ENCODE measurements at regions not wholly inside any gene's neighbourhood (a gene's known extent, or its start where the extent isn't known, plus 50 kb on each side); places are given as distances from the start of the nearest gene placed in this dataset.
A peak's percentile ranks its signal among the peaks of the same experiment; 100 is the strongest.
"Not testable (repeated sequence)": the region's sequence is repeated elsewhere in the genome, so short reads cannot be mapped to it uniquely, and the experiment has no call there.

DNA sequence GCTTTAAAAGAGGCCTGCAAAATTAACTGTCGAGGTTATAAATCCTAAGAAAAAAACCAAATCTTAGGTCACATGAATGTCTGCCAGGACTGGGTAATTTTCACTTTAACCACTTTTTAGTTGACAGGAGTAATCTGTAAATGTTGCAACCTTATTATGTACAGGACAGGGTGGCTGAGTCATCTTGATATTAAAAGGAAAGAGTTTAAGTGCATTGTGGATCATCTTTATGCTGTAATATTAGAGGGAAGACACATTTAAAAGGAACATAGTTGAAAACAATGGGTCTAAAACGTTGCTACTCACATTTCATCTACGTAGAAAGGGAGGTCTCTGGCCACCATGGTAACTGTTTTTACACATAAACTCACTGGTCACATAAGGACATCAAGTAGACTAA, 115.5 kb downstream of the LSMEM1 start:
- no peak for DNase-seq

DNA sequence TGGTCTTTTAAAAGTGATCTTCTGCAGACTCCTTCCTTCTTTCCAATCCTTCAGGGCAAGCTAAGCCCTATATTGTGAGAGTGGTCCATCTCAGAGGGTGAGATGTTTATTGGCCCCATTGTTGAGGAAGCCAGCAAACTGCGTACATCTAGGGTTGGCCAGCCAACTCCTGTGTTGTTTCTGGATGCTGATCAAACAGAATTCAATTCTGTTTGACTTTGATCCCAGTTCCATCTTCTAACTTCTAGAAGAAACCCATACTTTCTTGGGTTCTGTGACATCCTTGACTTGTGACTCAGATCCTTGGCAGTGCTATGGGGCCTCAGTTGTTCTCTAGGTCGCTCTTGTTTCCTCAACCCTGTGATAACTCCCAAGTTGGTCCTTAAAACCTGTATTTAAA, 116.2 kb downstream of the LSMEM1 start:
- no peak for DNase-seq

DNA sequence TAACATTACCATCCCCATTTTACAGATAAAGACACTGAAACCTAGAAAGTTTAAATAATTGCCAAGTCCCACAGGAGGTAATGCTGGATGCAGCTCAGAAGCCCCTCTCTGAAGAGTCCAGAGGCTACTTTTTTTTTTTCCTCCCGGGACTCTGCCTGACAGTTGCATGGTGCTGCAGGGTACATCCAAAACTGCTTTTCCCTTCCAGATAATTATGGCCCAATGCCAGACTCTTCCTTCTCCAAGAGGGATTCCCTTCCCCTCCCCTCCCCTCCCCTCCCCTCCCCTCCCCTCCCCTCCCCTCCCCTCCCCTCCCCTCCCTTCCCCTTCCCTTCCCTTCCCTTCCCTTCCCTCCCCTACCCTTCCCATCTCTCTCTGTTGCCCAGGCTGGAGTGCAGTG, 122.9 kb downstream of the LSMEM1 start:
- no peak for DNase-seq

DNA sequence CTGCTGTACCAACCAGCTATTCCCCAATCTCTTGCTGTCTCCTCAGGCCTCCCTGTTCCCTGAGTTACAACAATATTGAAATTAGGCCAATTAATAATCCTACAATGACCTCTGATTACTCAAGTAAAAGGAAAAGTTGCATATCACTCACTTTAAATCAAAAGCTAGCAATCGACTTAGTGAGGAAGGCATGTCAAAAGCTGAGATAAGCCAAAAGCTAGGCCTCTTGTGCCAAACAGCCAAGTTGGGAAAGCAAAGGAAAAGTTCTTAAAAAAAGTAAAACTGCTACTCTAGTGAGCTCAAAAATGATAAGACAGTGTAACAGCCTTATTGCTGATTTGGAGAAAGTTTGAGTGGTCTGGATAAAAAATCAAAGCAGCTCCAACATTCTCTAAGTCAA, 129.8 kb downstream of the LSMEM1 start:
- DNase-seq, result no peak

DNA sequence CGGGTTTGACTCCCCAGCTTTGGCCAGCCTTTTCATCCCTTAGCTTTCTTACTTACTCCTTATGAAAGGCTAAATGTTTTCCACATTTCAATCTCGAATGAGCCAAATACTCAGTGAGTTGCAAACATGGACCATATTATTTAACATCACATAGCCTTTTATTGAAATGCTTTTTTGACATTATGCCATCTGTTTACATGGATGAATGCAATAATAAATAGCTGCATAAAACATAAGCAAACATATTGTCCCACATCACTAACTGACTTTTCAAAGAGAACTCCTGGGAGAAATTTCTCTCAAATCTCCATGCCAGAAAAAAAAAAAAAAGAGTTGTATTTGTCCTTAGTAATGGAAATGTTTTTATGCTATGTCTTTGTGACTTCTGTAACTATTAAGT, 134.9 kb downstream of the LSMEM1 start:
- no peak for DNase-seq

DNA sequence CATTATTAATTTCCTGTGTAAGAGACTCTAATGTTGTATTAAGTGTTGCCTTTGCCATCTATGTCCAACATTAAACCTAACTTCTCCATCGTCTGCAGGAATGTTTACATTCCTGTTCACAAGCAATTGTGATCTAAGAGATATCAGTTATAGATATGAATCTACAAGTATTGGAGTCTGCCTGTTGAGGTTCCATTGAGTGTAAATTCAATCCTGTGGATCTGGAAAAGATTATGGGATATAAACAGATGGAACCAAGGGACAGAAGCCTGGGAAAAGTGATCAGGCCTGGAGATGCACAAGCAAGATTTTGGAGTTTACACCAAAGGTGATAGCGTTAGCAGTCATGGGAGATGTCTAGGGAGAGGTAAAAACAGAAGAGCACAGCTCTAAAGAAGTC, 135.5 kb downstream of the LSMEM1 start:
- DNase-seq, result no peak

DNA sequence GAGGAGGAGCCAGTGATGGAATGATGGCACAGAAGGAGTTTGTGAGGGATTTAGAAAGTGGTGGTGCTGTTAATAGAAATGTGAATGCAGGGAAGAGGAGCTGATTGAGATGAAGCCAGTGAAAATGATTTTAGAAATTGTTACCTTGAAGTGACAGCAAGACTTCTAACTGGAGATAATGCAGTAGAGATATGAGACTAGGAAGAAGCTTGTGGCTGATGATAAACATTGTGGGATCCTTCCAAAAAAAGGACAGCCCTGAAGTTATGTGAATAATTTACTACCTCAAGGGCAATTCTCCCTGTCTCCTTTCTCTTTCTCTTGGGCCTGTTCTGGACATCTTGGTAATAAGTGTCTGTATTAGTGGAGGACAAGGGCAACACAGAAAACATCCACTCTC, 138.6 kb downstream of the LSMEM1 start:
- no peak for DNase-seq

DNA sequence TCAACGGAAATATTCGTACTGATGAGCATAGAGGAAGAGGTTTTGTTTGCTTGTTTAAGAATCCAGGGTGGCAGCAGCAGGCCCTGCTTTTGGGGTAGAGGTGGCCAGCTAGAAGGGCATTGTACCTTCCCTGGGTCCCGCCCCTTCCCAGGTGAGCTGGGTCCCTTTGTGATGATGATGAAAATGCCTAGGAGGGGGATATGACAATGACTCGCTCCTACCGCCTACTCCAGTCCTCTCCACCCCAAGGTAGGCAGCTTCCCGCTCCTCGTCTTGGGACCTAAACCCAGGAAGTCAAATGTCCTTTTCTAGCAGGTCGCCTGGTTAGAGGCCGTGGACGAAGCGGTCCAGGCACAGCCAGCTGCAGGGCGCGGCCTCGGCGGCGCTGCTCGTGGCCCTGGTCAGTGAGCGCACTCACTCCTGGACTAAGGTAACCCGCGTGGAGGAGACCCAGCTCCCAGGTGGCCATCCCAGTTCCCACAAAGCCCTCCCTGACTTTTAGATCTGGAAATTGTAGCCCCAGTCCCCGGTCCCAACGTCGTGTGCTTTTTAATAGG, 141.4 kb downstream of the LSMEM1 start:
- no peak for DNase-seq

DNA sequence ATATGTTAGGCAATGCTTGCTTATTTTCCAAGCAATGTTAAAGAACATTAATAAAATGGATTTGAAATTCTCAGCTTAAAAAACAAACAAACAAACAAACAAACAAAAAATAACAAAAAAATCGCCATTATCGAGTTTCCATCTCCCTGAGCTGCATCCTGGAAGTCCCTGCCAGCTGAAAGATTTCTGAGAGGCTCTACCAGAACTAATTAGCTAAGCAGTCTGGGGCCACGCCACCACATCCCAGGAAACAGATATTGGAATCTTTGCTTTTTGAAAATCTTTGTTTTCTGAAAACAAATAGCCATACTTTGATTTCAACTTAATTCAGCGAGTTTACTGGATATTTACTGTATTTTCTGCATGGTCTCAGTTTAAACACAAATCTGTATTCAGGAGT, 143.6 kb downstream of the LSMEM1 start:
- DNase-seq, result no peak

DNA sequence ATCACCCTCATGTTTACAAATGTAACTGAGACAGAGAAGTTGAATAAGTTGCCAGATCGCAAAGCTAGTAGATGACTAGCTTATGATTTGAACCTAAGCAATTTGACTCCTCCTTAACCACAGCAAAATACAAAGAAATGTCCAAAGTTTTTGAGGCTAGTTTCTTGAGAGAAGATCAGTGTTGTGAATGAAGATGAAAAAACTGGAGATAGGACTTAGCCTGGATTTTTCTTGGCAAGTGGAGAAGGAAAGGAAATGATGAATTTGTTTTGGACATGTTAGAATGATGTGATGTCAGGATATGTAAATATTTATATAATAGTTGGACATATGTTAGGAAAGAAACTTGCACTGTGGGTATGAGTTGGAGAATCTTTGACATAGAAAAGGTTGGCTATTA, 149.8 kb downstream of the LSMEM1 start:
- DNase-seq, result no peak

DNA sequence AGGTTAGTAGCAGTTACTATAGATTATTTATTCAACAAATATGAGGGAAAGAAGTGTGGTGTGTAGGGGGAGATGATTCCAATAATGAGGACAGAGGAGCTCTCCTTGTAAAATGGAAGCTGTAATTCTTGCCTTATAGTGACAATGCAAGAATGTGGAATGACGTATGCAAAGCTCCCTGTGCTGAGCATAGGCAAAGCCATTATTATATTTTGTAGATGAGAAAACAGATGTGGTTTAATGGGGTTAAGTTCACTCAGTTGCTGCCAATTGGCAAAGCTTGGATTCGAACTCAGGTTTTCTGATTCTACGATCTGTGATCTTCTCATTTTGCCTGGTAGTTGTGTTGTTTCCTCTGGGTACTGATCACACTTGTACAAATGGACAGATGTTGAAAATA, 153.3 kb downstream of the LSMEM1 start:
- DNase-seq, result no peak

DNA sequence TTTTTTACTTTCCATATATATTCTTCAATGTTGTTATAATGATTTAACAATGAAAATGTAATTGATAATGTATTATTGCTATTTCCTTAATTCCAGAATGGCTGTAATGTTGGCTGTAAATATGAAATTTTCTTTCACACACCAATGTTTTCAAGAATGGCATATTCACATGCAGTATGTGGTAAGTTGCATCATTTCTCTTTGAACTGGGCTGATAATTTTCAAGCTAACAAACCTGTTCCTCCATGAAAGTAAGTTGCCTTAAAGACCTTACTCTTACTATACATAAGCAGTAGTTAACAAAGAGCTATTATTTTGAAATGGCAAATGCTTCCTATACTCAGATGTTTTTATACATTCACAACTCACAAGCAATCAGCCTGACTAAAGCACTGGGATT, 154.5 kb downstream of the TMEM168 start:
- DNase-seq, result no peak

DNA sequence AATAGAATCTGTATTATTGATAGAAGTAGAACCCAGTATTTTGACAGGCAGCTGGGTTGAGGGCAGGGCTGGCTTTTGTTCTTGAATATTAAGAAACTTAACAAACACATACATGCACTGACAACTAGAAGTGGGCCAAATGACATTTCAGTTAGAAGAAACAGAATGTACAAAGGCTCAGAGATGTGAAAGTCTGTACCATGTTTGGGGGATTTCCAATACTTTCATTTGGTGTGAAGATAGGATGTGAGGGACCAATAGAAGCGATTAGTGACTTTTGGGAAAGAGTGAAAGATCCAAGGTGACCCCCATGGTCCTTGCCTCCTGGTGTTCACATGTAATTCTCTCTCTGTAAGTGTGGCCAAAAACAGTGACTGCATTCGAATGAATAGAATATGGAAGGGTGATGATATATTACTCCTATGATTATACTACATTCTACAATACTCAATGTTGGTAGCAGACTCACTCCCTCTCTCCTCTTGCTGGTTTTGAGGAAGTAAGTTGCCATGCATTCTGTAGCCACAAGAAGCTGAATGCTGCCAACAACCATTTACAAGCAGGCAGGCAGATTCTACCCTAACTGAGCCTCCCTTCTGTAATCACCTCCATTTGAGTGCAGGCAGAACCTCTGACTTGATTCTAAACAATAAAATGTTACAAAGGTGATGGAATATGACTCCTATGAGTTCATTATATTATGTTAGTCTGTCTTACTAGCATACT, 151.4 kb downstream of the TMEM168 start:
- peak; percentile 3 for DNase-seq

DNA sequence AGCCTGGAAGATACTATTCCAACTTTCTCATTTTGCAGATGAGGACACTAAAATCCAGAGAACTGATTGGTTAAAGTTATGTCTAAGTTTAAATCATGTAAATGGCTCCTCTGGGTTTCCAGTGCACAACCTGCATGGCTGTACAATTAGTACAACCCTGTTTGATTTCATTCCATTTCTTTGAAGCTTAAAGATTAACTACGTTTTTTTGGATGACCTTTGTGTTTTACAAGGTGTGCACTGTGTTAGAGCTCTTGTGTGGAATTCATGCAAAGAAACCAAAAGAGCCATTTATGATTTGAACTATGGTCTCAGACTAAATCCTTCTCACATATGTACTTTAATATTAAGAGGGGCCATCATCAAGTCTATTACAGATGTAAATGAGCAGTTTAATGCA, 149.5 kb downstream of the TMEM168 start:
- no peak for DNase-seq

DNA sequence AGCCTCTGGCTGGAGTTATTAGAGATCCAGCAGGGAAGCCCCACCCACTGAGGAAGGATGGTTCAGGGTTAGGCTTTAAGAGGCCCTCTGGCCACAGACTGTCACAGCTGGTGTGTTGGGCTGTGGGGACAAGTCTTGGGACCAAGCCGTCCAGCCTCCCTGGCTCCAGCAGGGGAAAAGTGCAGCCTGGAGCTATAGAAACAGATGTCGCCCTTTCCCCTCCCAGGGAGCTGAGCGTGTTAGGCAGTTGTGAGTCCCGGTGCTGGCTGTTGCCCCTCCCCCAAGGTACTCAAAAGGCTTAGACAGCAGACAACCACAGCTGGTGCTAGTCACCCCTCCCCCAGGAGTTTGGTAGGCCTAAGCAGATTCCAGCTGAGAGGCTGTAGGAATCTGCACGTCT, 143.4 kb downstream of the TMEM168 start:
- no peak for DNase-seq

DNA sequence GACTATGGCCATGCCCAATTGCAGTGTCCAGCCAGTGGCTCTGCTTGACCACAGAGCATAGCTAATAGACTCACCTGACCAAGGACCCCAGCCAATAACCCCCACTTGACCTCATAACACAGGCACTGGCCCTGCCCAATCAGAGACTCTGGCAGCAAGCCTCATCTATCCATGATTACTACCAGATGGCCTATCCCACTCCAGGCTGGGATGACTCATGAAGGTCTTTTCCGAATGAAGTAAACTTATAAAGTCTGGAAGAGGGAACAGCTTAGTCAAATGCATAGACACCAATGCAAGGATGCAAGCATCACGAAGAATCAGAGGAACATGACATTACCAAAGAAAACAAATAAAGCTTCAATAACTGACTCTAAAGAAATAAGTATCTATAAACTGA, 141.4 kb downstream of the TMEM168 start:
- no peak for DNase-seq

DNA sequence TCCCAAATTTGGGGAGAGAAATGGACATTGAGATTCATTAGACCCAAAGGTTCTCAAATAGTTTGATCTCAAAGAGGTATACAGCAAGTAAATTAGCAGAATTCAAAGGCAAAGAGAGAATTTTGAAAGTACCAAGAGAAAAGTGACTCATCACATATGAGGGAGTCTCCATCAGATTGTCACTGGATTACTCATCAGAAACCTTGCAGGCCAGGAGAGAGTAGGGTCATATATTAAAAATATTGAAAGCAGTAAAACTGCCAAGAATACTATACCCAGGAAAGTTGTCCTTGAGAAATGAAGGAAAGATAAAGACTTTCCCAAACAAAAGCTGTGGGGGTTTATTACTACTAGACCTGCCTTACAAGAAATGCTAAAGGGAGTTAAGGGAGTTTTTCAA, 140.6 kb downstream of the TMEM168 start:
- DNase-seq, result no peak

DNA sequence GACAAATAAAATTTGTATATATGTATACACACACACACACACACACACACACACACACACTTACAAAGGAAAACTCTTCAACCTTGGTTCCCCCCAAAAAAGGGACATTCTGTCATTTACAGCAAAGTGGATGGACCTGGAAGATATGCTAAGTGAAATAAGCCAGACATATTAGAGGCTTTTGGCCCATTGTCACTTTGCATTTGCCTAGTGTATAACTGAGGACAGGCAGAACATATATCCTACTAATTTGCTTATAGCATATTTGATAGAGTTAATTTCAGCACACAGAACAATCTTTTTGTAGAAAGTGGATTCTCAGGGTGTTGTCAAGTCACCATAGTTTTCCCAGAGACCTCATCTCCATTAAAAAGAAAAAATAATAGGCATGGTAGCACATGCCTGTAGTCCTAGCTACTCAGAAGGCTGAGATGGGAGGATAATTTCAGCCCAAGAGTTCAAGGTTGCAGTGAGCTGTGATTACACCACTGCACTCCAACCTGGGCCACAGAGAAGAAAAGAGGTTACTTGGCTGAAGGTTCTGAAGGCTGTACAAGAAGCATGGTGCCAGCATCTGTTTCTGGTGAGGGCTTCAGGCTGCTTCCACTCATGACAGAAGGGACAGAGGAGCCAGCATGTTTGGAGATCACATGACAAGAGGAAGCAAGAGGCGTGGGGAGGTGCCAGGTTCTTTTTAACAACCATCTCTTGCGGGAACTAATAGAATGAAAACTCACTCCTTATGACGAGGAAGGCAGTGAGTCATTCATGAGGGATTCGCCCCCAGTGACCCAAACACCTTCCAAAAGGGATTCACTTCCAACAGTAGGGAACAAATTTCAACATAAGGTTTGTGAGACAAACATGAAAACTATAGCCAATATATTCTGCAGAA, 135.6 kb downstream of the TMEM168 start:
- DNase-seq, result no peak

DNA sequence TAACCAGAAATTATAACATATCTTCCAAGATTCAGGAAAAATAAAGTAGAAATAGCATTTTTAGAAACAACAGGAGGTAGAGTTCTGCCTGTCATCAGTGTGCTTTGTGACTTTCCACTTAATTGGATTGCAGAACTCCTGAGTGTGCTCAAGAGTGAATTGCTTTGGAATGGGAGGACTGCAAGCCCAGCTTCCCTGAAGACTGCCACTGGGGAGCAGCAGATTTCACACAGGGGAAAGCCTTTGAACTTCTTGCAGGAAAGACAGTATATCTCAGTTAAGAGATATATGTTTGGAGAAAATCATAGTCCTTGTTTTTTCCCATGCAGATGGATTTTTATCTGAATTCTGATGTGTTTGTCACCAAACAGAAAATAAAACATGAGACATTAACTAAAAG, 124.5 kb downstream of the TMEM168 start:
- no peak for DNase-seq

DNA sequence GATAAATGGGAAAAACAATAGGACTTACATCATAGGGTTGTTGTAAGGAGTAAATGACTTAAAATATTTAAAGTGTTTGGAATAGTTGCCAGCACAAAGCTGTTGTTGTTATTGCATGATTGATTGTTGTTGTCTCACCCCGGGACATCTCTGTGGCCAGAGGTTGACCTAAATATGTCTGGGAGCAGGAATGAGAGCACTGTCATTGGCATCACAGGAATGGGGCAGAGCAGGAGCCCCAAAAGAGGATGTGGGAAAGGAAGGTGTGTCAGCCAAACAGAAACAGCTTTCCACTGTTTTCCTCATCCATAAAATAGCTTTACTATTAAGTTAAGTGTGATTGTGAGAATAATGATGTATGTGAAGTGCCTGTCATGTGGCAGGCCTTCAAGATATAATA, 121.6 kb downstream of the TMEM168 start:
- no peak for DNase-seq

DNA sequence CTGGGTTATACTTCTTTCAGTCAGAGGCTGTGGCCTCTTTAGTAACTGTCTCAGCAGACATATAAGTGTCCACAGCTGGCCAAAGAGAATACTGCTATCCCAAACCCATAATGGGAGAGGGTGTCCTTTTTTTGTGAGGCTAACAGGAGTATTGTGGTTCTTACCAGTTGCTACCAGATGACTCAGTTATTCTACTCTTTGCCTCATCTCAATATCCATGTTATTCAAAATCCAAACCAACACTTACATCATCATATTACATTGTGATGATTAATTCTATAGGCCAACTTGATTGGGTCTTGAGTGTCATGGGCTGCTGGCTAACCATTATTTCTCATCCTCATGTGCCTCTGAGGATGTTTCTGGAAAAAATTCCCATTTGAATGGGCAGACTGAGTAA, 120.9 kb downstream of the TMEM168 start:
- no peak for DNase-seq

DNA sequence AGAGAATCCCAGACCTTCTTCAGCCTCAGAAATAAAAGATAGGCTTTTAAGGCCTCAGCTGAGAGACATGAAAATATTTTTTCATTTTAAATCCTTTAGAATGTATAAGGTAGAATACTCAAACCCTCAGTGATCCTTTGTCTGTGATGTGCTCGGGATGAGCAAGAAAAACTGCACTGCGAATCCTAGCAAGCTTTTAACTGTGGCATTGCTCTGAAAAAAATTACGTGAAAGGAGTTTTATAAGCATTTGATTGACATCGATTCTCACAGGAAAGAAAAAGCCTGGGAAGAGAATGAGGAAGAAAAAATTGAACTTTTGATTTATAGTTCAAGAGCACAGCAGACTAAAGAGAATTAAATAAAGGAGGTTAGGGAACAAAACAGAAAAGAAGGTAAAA, 120.0 kb downstream of the TMEM168 start:
- DNase-seq, result no peak

DNA sequence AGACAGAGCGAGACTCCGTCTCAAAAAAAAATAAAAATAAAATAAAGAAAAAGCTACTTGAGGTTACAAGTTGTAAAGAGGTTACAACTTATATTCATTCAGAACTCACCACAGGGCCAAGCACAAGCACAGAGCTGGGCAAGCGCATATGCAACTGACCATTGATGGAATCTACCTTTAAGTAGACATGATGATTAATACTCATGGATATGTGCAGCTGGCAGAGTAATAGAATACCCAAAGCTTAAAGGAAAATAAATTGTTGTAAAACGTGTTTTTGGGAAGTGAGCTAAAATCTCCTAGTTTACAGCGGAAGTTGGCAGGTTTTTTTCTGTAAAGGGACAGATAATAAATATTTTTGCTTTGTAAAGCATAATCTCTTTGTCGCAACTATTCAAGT, 111.6 kb downstream of the TMEM168 start:
- no peak for DNase-seq

DNA sequence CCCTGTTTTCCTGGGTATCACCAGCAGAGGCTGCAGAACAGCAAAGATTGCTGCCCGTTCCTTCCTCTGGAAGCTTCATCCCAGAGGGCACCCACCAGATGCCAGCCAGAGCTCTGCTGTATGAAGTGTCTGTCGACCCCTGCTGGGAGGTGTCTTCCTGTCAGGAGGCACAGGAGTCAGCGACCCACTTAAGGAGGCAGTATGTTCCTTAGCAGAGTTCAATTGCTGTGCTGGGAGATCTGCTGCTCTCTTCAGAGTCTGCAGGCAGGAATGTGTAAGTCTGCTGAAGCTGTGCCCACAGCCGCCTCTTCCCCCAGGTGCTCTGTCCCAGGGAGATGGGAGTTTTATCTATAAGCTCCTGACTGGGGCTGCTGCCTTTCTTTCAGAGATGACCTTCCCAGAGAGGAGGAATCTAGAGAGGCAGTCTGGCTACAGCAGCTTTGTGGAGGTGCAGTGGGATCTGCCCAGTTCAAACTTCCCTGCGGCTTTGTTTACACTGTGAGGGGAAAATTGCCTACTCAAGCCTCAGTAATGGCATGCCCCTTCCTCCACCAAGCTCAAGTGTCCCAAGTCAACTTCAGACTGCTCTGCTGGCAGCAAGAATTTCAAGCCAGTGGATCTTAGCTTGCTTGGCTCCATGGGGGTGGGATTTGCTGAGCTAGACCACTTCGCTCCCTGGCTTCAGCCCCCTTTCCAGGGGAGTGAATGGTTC, 100.6 kb downstream of the TMEM168 start:
- not testable (repeated sequence) for DNase-seq

Measured in hematopoietic multipotent progenitor cell treated with erythropoietin and hydrocortisone succinate and interleukin-3 and kit ligand, for 4 days (in vitro differentiated cells).